DMS79 (cell line): ENCODE measurements at regions not wholly inside any gene's neighbourhood (a gene's known extent, or its start where the extent isn't known, plus 50 kb on each side); places are given as distances from the start of the nearest gene placed in this dataset.
"Not testable (repeated sequence)": the region's sequence is repeated elsewhere in the genome, so short reads cannot be mapped to it uniquely, and the experiment has no call there.

ENCODE experiments used
- DNase-seq: peaks from one replicate; lab custom pipeline; 2025; lab: John Stamatoyannopoulos, UW

GRCh38 chr9:113665064-113665463 is 201.5 kb downstream of the RGS3 start:
- DNase-seq = no peak

DNA sequence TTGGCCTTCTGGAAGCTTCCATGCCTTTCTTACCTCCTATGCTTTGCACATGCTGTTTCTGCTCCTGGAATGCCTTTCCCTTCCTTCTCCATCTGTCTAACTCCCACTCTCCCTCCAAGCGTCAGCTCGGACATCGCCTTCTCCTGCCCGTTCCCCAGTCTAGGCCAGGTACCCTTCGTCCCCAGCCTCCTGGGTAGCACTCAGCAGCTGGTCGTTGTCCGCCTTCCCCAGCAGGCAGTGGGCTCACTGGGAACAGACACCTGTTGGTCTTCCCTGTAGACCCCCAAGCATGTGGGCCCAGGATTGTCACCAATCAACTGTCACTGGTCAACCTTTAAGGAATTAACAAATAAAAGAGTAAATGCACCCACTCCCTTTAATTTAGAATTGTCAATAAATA is 202.2 kb downstream of the RGS3 start:
- no peak for DNase-seq

DNA sequence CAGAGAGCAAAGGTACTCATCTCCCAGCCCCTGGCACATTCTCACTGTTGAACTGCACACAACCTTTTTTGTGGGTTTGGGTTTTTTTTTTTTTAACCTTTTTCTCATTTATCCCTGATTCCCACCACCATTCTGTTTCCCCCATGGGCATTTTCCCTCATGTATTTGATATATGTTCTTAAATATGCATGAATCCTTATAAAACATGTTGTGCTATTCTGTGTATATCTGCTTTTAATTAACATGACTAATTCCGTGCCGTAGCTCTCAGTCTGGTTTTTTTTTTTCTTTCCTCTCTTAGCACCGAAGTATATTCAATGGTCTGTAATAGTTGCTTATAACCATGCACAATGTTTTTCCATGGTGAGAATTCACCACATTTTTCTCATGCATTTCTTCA is 204.5 kb downstream of the RGS3 start:
- DNase-seq = no peak

DNA sequence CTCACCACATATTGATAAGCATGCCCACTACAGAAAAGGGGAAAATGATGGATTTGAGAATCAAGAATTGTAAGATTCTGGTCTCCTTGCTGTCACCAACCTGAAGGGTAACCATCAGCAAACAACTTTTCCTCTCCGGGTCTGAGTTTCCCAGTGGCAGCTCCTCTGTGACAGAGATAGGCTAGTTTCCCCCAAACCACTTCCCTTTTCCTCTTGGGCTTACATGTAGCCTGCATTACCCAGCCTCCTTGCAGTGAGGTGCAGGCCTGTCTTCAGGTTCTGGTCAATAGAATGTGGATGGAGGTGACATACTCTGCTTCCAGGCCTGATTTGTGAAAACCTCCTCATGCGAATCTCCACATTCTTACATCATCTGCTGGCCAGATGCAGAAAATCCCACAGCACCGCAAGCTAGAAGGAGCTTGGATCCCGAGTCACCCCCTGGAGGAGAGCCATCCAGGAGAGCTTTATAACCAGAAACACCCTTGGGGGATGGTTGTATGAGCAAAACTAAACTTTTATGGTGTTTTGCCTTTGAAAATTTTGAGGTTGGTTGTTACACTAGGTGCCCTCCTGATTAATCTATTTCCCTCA is 206.1 kb downstream of the RGS3 start:
- no peak for DNase-seq

DNA sequence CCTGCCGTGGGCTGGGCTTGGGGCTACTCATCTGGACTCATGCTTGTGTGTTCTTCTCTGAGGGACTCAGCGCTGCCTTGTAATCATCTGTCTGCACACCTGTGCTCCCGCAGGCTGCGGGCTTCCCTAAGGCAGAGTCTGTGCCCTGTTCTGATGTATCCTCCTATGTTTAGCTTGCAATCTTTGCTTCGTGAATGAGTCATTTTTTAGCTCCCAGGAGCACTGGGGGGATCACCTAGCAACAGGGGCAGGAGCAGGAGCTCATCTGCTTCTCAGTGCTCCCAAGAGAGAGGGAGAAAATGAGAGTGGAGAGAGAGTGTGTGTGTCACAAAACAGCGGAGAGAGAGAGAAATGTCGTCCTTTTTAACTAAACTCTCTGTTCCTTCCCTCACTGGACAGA is 202.4 kb upstream of the ZNF618 start:
- DNase-seq = no peak

- DNase-seq = no peak
Measured at GRCh38 chr9:113674436-113674835, 201.7 kb upstream of the ZNF618 start.

- no peak for DNase-seq
Measured at GRCh38 chr9:113675475-113675941, 200.6 kb upstream of the ZNF618 start.

- no peak for DNase-seq
Measured at GRCh38 chr9:113677057-113677456, 199.1 kb upstream of the ZNF618 start.

GRCh38 chr9:113677569-113677968 is 198.5 kb upstream of the ZNF618 start:
- no peak for DNase-seq

DNA sequence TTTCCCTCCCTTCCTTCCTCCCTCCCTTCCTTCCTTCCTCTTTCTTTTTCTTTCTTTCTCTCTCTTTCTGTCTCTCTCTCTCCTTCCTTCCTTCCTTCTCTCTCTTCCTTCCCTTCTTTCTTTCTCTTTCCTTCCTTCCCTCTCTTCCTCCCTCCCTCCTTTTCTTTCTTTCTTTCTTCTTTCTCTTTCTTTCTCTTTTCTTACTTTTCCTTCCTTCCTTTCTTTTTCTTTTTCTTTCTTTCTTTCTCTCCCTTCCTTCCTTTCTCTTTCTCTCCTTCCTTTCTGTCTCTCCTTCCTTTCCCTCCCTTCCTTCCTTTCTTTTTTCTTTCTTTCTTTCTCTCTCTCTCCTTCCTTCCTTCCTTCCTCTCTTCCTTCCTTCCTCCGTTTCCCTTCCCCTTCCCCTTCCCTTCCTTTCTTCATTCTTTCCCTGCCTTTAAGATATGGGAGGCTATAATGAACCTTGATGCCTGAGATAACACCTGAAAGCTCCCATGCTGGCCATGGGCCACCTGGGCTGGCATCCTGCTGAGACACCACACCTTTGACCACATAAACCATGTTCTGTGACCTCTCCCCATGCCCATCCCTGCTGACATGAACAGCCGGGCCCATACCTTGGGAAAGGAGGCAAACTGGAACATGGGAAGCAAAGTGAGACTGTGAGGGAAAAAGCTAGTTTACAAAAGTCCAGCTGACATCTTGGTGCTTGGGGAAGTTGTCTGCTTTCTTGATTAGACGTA is 197.8 kb upstream of the ZNF618 start:
- DNase-seq = no peak

GRCh38 chr9:113678859-113679256 is 197.3 kb upstream of the ZNF618 start:
- no peak for DNase-seq

DNA sequence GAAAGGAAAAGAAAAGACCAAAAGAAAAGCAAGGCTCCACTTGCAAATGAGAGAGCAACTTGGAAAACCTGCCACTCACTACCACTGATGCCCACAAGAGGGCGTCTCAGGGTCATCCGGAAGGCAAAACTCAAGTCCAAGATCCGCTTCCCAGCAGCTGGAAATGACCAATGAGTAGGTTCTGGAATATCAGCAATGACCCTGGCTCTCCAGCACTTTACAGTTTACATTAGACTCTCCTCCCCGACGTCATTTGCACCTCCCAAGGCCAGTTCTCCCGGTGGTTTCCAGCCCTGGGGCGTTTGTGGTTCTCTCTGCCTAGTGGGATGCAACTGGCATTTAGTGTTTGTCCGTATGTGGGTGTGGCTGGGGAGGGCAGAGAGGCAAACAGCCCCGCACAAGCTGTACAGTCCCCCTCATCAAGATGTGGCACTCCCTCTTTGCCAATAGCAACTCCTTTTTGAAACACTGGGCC is 193.8 kb upstream of the ZNF618 start:
- peak; percentile 13 for DNase-seq

- not testable (repeated sequence) for DNase-seq
Measured at GRCh38 chr9:113685636-113686035, 190.5 kb upstream of the ZNF618 start.

DNA sequence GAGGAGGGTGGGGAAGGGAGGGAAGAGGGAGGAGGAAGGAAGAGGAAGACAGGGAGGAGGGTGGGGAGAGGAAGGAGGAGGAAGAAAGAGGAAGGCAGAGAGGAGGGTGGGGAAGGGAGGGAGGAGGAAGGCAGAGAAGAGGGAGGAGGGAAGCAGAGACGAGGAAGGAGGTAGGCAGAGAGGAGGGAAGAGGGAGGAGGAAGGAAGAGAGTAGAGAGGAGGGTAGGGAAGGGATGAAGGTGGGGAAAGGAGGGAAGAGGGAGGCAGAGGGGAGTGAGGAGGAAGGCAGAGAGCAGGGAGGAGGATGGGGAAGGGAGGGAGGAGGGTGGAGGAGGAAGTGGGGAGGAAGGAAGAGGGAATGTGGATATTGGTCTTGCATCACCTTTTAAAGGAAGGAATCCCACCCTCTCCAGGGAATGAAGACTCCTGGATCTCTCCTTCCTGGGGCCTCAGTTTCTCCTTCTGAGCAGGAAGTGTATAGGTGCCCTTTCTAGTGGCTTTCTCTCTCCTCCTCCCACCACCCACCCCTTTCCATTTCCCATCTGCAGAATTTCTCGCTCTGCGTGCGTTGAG is 188.9 kb upstream of the ZNF618 start:
- DNase-seq = no peak

DNA sequence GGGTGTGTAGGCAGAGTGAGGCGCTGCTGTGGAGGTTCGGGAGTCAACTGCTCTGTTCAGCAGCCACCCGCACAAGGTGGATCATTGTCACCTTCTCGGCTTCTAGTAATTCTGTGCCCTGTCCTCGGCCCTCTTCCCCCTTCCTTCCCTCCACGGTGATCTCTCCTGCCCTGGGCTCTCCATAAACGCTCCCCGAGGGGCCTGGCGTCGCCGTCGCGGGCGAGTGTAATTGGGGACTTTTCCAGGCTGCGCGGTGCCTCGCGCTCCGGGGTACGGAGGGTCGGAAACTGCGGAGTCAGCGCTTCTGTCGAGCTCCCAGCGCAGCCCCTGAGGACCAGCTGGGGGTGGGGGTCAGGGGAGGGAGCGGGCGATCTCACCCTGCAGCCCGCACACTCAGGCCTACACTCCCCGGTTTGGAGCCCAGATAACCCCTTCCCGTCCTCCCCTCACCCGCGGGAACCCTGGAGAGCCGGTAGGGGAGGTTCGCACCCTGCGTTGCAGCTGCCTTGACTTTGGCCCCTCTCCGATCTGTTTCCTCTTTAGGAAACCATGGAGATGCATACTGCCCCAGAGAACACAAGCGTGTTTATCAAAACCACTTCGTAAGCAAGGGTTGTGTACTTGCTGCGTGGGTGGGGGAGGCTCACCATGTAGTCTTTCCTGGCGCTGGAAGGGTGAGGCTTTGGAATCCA is 188.3 kb upstream of the ZNF618 start:
- peak; percentile 17 for DNase-seq

DNA sequence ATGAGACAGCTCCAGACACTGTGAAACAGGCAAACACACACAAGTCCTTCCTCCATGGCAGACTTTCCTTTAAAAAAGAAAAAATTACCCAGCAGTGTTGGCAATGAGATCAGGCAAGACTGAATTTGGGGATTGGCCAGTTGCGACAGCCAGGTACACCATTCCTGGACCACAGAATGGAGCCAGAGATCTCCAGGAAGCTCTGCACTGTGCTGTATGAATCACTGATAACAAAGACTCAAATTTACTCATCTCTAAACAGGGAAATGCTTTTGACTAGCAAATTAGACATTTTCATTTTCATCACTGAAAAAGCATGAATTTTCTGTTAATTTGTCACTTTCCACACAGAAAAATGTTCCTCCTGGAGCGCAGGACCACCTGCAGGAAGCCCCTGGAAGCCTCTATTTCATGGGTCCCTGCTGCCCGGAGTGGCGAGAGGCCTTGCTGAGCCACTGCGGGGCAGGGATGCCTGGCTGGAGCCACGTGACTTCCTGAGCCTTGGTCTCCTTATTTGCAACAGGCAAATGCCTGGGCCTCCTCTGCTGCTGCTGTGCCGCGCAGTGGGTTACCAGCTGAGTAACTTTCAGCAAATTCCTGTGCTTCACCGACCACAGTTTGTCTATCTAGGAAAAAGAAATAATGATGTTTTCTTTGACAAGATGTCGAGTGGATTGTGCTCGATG is 185.9 kb upstream of the ZNF618 start:
- no peak for DNase-seq

DNA sequence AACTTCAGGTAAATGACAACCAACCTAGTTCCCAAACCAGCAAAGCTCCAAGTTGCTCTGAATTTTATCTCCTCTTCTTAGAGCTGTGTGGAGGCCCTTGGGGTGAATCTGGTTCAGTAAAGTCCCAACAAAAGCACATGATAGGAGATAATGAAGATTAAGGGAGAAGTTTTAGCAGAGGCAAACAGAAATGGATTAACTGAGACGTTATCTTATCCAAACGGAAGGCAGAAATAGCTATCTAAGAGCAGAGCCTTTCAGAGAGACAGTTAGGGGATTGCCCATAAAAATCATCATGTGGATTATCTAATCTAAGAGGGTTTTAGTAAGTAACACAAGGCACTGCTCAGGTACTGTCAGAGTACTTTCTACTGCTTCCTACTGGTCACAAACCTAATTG is 183.9 kb upstream of the ZNF618 start:
- DNase-seq = no peak

DNA sequence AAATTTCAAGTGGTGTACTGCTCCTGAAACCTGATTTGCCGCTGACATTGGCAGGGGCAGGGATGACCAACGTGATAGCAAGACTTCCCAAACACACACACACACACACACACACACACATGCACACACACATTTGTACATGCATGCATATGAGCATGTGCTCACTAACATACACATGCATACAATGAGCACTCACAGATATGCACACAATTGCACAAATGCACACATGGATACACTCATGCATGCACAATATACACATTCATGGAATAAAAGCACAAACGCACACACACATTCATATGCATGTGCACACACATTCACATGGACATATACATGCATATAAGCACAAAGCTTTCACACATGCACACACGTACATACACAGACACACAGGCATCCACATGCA is 181.2 kb upstream of the ZNF618 start:
- DNase-seq = no peak

GRCh38 chr9:113695440-113695851 is 180.7 kb upstream of the ZNF618 start:
- no peak for DNase-seq

DNA sequence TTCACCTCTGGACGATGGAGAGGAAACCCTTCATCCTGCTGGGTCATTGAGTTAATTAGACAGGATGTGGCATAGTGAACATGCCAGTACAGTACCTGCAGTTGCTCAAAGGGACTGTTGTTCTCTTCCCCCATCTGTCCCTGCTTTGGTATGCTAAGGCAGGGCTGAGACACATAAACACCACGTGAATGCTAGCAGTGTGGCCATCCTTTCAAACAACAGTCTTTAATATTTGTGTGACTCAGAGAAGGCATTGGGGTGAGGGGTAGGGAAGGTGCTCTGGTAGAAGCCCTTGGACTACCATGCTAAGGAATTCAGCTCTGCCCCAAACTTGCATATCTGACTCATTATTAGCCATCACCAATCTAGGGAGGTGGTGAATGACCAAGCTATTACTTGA is 180.2 kb upstream of the ZNF618 start:
- DNase-seq = no peak

DNA sequence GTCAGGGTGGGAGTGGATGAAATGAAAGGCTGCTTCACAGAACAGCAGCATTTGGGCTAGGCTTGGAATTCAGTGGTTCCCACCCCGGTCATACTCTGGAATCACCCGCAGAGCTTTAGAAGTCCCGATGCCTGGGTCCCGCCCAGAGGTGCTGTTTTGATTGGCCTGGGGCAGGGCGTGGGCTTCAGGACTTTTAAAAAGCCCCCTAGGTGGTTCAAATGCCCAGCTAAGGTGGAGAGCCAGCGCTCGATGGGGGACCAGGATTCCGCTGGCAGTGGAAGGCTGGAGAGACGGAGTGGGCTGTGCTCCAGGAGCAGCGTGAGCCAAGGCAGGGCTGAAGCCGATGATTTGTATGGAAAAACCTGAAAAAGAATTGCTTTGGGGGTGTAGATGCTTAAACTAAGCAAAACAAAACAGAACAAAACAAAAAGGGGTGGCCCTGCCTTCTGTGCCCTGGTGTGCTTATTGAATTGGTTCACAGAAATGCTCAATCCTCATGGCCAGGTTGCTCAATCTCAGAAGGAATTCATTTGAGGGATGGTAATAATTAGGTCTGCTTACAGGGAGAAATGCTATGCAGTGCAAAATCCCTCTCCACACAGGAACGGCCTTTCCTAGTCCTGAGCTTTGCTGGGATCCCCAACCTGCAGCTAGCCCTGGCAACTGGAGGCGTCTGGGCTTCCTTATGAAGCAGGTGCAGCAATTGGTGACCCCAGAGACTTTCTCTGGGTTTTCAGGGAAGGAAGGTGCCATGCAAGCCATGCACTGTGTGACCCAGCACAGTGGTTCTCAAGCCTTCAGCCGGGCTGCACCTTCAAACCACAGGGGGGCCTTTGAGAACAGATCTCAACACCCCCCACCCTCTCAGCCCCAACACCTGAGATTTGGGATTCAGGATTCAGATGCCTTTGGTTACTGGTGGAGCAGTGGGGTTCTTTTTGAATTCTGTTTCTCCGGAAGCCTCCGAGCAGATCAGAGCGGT is 174.0 kb upstream of the ZNF618 start:
- DNase-seq = no peak
